ENCODE measurements at regions not wholly inside any gene's neighbourhood (a gene's known extent, or its start where the extent isn't known, plus 50 kb on each side); places are given as distances from the start of the nearest gene placed in this dataset.

DNA sequence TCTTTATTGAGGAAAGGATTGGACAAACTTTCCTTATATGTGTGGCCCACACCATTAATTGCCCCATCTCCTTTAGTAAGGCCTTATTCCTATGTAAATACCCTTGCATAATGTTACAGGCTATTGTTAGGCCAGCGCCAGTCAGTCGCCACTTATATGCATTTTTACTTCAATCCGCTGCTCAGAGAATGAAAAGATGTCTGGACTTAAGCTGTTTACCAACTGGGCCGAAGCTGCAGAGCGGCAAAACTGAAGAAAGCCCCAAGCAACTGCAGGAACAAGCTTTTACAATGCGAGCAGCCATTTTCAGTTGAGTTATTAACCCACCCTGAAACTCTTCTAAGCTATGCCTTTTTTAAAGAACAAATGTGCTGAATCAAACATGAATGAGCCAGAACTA is 92.1 kb upstream of the OTX2 start:
- no peak for DNase-seq

DNA sequence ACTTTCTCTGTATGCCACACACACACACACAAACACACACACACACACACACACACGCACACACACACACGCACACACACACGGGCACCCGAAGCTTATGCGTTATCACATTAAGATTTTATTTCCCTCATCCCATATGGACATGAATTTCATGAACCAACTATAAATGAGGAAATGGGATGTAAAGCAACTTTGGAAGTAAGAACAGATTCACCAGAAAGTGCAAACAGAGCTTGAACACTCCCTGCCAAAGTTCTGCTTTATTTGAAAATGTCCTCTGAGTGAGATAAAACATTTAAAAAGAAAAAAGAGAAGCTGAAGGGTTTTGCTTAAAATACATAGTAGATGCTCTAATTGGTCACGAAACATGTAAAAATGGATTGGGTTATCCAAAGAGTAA is 90.4 kb upstream of the OTX2 start:
- DNase-seq: no peak

DNA sequence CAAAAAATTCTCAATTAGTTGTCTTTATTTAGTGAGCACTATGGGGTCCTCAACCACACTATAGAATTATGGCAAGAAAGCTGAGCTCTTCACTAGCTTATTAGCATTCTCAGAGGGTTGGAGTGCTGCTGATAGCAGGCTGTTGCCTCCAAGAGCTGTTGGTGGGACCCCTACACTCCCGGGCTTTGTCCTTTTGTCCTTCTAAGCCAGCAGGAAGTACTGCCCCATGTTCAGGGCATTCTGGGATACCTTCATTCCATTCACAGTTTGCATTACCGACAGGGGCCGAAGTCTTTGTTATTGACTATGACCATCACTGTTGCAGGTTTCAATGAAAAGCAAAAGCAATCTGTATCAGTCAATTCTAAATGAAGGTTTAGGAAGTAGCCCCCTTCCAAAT is 89.5 kb upstream of the OTX2 start:
- DNase-seq: no peak

DNA sequence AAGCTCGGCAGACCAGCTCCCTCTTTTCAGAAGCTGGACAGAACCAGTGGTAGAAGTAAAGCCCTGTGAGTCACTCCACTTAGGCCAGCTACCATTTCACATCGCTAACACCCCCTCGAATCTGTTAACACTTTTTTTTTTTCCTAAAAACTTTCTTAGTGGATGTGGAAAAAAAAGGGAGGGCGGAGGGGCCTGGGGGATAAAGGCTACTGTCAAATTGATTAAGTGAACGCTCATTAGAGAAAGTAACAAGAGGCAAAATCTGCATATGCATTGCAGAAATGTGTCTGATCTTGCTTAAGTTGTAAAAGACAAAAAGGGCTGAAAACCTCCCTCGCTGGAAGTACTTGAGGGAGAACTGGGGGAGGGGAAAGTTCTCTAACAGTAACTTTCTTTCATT is 86.6 kb upstream of the OTX2 start:
- DNase-seq: no peak

DNA sequence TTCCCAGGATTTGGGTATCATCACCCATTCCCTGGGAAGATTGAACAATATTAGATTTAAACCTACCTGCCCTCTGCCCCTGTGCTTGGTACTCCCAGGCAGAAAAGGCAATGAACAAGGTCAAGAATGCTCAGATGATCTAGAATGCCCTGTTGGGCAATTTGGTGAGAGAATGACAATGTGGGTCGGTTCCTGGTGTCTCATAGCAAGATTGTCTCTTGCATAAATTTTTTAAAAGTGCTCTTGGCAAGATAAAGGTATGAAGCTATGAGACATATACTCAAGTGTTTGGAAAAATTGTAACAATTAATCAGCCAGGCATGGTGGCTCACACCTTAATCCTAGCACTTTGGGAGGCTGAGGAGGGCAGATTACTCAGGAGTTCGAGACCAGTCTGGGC is 86.0 kb upstream of the OTX2 start:
- no peak for DNase-seq

DNA sequence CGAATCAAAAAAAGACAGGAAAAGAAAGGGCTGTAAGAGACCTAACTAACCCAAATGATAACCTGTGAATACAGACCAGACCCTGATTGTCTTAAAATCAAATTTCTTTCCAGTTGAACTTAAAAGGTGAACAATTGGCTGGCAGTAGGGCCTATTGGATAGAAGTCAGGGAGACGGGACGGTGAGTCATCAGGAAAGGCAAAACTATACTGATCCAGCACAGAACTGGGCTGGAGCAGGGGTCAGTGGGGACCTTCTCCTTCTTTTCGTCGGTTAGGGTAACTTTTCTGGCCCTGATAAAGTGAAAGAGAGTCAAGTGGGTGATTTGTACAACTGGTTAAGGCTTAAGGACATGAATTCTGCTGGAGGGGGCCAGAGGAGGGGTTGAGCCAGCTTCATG is 84.9 kb upstream of the OTX2 start:
- DNase-seq: no peak

DNA sequence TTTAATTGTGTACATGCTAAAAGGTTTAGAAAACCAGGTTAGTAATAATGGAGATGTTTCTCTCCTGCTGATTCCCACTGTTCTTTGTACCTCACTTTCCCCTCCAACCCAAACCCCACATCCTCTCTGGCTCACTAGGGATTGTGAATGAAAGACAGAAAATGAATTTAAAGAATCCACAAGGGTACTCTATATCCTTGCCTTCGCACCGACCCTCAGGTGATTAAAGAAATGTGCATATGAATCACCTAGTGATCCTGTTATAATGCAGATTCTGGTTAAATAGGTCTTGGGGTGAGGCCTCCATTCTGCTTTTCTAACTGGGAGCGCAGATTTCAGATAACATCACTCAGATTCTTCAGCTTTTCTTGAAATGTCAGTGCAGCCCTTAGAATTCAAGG is 84.3 kb upstream of the OTX2 start:
- no peak for DNase-seq

DNA sequence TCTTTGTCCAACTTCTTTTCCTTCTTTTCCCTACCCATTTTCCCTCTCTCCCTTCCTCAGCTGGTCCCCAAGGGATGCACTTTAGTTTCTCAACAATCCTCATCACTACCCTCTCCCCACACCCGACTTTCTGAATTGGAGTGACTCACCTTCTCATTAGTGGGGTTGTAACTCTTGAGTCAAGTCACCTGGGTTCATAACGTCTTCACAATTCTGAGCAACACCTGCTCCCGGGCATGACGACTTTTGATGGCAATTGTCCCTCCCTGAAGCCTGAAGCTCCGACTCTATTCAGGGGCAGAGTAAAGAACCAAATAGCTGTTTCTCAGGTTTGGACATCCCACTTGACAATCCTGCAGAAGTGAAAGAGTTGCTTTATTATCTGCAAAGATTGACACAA is 82.7 kb upstream of the OTX2 start:
- DNase-seq: no peak

DNA sequence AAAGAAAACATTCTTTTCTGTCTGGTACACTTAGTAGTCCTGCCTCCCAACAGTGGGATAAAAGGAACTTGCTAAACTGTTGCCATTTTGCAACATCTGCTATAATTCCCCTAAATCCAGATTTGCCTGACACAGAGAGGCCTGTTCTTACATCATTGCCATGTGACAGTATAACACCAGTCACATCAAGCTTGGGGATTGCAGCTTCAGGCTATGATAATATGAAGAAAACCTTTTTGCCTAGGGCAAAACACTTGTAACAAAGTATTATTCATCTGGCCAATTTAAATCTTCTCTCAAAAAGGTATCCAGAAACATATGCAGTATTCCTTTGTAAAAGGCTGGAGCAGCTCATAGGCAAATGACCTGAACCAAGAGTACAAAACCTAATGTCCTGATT is 80.9 kb upstream of the OTX2 start:
- DNase-seq: peak; percentile 40

DNA sequence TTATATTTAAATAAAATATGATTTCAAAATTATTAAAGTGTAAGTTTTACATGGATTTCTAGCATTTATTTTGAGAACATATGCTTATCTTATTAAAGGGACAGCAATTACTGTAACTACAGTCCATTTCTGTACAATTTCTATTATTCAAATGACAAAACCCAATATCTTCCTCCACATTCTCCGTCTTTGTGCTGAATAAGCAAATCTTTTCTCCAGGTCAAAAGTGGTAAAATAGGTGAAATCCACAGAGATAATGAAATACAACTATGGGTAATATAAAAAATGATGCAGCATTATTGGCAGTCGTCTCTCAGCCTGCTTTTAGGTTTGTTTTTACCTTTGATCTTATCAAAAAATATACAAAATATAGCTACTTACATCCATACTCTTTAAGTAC is 79.4 kb upstream of the OTX2 start:
- DNase-seq: no peak

DNA sequence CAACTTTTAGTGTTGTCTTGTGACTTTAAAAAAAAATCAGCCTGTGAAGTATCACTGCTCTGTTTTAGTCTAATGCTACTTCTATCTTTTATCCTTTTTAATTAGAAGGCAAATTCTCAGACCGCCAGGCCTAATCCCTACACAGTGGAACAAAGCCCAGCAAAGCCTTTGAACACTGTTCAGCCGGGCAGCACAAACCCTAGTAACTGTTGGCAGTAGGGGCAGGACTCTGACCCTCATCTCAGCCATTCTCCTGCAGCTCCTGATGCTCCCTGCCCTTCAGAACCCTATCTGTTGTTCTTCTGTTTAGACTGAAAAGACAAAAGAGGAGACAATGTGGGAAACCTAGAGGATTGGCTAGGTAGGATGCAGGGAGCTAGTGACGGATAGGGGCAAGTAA is 78.0 kb upstream of the OTX2 start:
- no peak for DNase-seq

DNA sequence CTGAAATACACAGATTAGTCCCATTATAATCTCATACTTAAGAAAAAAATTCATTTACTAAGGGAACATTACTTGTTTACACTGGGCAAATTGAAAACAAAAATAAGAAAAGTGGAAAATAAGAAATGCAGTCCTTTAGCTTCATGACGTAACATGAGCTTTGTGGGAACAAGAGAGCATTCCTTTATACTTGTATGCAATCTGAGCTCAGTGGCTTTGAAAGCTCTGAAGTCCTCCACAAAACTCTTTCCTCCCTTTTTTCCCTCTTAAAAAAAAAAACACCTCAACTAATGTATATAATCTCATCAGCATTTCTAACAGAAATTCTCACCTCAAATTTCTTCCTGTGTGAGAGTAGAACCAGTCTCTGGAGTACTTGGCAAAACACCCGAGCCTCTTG is 76.9 kb upstream of the OTX2 start:
- no peak for DNase-seq

DNA sequence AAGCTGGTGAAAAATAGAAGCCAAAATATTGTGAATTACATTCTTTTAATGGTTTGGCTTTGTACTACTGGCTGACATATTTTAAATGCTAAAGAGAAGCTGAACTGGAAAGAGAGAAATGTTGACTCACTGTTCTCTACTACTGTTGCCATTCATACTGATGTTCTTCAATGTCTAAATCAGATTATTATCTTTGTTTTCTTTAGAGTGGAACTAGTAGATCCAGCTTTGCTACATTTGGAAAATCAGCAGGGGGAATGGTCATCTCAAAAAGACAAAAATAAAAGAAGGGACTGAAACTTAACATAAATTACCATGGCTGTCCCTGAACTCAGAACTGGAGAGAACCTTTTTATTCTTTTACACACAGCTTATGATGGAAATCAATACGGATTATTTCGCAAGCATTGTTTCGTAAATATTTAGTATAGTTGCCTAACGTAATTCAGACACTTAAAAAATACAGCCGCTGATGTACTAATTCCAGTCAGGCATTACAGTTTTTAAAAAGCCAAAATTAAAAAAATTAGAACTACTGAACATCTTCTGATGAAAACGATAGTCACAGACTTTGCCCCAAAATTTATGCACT is 76.3 kb upstream of the OTX2 start:
- no peak for DNase-seq

DNA sequence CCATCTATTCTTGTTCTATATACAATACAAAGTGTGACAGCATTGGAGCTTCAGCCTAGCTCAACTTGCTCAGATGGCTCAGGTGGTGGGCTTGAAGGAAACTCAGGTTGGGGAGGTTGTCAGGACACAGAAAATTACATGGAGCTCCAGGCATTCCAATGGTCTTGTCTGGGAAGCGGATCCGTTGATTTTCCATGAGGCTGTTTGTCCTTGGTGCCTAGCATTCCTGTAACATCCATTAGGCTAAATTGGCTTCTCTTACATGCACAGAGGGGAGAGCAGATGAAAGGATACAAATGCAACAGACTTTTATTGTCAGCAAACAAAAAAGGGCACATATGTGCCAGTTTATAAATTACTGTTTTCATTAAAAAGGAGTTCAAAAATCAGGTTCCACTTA is 75.5 kb upstream of the OTX2 start:
- no peak for DNase-seq

DNA sequence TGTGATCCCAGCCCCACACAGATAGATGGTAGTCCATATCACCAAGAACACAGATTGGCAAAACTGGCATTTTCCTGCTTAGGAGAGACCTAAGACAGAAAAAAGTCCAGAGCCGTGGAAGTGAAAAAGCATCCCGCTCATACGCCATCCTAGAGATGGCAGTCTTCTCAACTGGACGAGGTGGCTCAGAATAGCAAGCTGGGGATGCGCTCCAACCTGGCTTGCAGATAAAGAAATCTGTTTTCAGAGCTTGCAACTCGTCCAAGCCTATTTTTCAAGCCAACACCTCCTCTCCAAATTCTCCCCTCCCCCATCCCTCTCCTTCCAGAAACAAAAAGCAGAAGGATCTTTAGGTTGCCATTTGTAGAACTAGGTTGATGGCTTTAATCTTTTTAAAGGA is 74.3 kb upstream of the OTX2 start:
- no peak for DNase-seq

DNA sequence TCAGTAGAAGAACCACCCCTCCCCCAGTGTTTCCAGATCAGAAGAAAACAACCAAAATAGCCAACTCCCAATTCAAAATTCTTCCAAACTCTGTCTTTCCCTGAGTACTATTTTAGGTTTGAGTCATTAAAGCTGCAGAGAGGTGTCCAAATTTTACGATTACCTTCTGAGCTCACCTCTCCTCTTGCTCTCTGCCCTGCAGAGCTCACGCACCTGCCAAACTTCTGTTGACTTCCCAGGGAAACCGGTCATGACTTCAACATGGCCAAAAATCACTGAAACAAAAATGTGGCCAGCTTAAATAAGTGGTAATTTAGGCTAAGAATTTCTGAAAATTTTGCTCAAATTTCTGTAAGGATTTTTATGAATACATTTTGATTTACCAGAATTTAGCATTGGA is 70.9 kb upstream of the OTX2 start:
- no peak for DNase-seq

DNA sequence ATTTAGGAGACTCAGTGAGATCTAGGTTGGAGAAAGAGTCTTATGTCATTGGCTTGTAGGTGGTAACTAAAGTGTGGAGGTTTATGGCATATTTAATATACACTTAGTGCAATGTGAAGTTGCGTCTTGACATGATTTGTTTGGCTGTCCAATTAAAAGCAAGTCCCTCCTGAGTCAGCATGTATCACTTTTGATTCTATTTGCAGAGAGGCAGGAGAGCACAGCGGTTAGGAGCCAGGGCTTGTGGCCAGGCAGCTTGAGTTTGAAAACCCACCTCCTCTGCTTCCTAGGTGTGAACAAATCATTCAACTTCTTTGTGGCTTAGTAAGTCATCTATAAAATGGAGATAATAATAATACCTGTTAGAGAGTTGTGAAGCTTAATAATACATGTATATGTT is 68.5 kb upstream of the OTX2 start:
- no peak for DNase-seq

DNA sequence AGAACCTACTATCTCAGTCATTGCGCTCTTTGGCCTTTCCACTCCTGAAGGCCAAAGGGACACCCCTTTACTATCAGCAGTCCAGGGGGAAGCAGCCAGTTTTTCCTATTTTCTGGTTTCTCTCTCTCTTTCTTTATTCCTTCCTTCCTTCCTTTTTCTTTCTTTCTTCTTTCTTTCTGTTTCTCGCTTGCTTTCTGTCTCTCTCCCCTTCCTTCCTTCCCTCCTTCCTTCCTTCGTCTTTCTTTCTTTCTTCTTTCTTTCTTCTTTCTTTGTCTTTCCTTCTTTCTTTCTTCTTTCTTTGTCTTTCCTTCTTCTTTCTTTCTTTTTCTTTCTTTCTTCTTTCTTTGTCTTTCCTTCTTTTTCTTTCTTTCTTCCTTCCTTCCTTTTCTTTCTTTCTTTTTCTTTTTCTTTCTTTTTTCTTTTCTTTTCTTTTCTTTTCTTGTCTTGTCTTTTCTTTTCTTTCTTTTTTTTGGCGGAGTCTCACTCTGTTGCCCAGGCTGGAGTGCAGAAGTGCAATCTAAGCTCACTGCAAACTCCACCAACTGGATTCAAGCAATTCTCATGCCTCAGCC is 64.9 kb upstream of the OTX2 start:
- DNase-seq: no peak

DNA sequence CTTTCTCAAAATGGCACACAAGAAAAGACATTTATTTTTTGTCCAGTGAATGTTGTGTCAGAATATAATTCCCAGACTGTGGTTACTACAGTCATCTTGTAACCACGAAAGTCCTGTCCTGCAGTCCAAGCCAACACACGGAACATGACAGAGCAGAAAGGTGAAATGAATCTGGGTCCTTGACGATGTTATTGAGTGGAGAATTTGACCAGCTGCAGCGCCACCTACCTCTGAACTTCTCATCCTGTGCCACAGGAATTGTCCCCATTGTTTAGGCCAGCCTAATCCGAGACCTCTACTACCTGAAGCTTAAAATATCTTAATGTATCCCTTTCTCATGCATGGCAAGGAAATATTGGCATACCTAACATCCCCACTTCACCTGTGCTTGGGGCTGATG is 64.1 kb upstream of the OTX2 start:
- no peak for DNase-seq

DNA sequence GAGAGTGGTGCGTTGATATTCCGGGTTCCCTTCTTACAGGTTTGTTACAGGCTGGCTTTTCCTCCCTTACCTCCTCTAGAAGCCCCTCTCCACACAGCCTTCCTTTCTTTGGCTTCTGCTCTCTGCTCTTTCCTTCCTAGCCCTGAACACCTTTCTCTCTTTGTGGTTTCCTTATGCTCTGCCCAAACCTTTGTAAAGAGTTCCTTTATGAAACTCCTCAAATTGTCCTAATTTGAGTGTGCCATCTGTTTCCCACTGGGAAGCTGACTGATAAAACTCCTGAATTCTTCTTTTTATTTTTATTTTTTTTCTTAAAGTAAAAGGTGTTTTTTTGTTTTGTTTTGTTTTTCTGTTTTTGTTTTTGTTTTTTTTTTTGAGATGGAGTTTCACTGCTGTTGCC is 60.1 kb upstream of the OTX2 start:
- DNase-seq: no peak

DNA sequence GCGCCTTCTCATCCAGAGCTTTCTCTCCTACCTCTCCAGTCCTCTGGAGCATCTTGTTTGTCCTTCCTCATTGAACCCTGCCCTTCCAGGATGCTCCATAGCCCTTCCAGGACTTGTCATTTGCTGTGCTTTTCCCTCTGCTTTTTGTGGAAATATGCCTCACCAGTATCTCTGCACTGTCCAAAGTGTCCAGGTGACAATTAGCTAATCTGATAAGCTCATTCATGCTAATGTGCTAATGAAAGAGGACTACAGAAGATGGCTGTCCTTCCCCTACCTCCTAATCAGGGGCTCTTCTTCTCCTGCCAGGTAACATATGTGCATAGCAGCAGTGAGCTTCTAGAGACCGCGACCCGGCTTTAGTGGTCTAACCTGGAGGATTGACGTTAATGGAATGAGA is 58.4 kb upstream of the OTX2 start:
- DNase-seq: no peak

DNA sequence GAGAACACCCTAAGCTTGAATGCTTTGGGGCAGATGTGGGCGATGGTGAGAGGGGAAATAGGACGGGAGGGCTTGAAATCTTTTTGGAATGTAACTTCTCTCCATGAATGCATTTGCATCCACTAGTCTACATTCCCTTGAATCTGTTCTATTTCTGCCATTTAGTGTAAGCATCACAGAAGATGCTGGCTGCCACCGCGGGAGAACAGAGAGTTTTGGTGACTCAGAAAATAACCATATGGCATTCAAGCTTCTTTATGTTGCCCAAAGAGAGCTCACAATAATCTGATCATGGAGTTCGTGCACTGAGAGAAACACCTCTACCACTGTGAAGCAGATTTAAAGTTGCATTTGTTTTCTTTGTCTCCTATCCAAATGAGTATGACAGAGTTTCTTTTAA is 52.6 kb upstream of the OTX2 start:
- DNase-seq: no peak

DNA sequence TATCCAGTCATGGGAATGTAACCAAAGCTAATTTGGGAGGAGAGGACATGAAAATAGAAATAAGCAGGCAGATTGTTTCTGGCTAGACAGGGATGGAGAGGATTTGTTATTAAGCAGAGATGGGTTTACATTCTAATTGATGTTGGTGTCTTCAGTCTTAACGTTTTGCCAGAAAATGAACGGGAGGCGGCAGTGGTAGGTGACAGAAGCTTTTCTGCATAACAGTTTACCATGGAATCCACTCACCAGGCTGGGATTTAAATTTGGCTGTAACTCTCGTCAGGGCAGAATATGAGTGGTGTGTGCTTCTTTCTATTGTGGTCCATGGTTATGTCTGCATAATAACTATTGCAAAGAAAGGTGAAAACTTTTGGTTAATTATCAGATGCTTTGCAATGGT is 50.2 kb upstream of the OTX2 start:
- DNase-seq: no peak

Measured in NCI-H524 treated with DMSO at 0.1 percent for 48 hours (cell line).